Natural killer cell (primary cell): ENCODE measurements at regions not wholly inside any gene's neighbourhood (a gene's known extent, or its start where the extent isn't known, plus 50 kb on each side); places are given as distances from the start of the nearest gene placed in this dataset.
"Not testable (repeated sequence)": the region's sequence is repeated elsewhere in the genome, so short reads cannot be mapped to it uniquely, and the experiment has no call there.

Experiments used
- ATAC-seq, 3 donors: fragments of 150-1000 bp in 2 of 3; fragments of 200-7000 bp in 1 of 3; cut with Tn5 transposase; 1 replicate in 1 of 3; 2 replicates in 2 of 3; pipeline ENCODE4 v1.10.0; 2021; ENCODE audit warnings: mild to moderate bottlenecking in 2 of 3, moderate library complexity in 2 of 3
- DNase-seq, 2 donors: peaks; one replicate each; pipeline versions ENCODE4 v3.0.0 to v3.0.0-alpha.2; 2013 to 2021; ENCODE audit warnings: mixed read lengths in 1 of 2
- H3K27ac ChIP-seq: one replicate; pipeline ENCODE4 v1.5.1; 2013; ENCODE audit warnings: mild to moderate bottlenecking, low read length
- H3K27me3 ChIP-seq: one replicate; pipeline ENCODE4 v1.6.1; 2013; ENCODE audit warnings: low read length; ENCODE audit not compliant: control insufficient read depth, insufficient read depth
- H3K36me3 ChIP-seq: one replicate; pipeline ENCODE4 v1.6.1; 2013; ENCODE audit warnings: low read length; ENCODE audit not compliant: control insufficient read depth, insufficient read depth
- H3K4me1 ChIP-seq: one replicate; pipeline ENCODE4 v1.6.1; 2013; ENCODE audit warnings: low read length; ENCODE audit not compliant: control insufficient read depth, insufficient read depth
- H3K4me3 ChIP-seq: one replicate; pipeline ENCODE4 v1.5.1; 2013; ENCODE audit warnings: low read length
- H3K9me3 ChIP-seq: one replicate; pipeline ENCODE4 v1.6.1; 2013; ENCODE audit warnings: low read length; ENCODE audit not compliant: control insufficient read depth, insufficient read depth
- H3K27ac Mint-ChIP-seq, 2 donors: one replicate each; pipeline ENCODE4 v1.8.0; 2022; ENCODE audit warnings: mild to moderate bottlenecking in 2 of 2, mixed read lengths in 2 of 2, moderate library complexity in 1 of 2
- H3K27me3 Mint-ChIP-seq, 2 donors: one replicate each; pipeline ENCODE4 v1.8.0; 2022; ENCODE audit warnings: low read depth in 2 of 2, mixed read lengths in 2 of 2
- H3K36me3 Mint-ChIP-seq: one replicate; pipeline ENCODE4 v1.8.0; 2022; ENCODE audit warnings: mixed read lengths
- H3K4me1 Mint-ChIP-seq, 2 donors: one replicate each; pipeline ENCODE4 v1.8.0; 2022; ENCODE audit warnings: mixed read lengths in 2 of 2
- H3K4me3 Mint-ChIP-seq: one replicate; pipeline ENCODE4 v1.8.0; 2022; ENCODE audit warnings: mild to moderate bottlenecking, moderate library complexity, mixed read lengths
- H3K9me3 Mint-ChIP-seq, 2 donors: one replicate each; pipeline ENCODE4 v1.8.0; 2022; ENCODE audit warnings: mixed read lengths in 2 of 2
- CTCF ChIP-seq: fragments of 200-600 bp; IDR thresholded peaks from one replicate; pipeline ENCODE4 v1.8.0; 2022; ENCODE audit warnings: antibody characterized with exemption
- WGBS: methylation state at CpG from one replicate; pipeline ENCODE4 v1.1.7; 2013; ENCODE audit warnings: missing lambda C conversion rate; ENCODE audit not compliant: insufficient coverage; 5-methylcytosine and 5-hydroxymethylcytosine counted together
- intact Hi-C: fragments of 100-400 bp; cut with micrococcal nuclease; formaldehyde crosslinking; loops from one replicate; pipeline ENCODE4 v1.14.2; 2022

GRCh38 chr9:102360846-102361245 is 622.4 kb upstream of the GRIN3A start:
- WGBS = no CpG with 5 or more reads among the region's 1 CpG
- Mint-ChIP-seq H3K9me3 (peaks cover 10 to 24% of the 10 kb centered on the region in 2 donors), H3K4me3 (no peak overlapping the region), H3K36me3 (peaks cover 8% of the 10 kb centered on the region), H3K4me1 (no peaks in the 10 kb centered on the region), H3K27me3 (no peaks in the 10 kb centered on the region), H3K27ac (no peak overlapping the region)
- ATAC-seq (no peak), DNase-seq (no peak)
- Histone ChIP-seq H3K27me3 (no peaks in the 10 kb centered on the region), H3K36me3 (no peaks in the 10 kb centered on the region), H3K4me3 (no peak overlapping the region), H3K9me3 (peaks cover 3% of the 10 kb centered on the region), H3K27ac (no peak overlapping the region), H3K4me1 (no peaks in the 10 kb centered on the region)
- intact Hi-C loops = no loop called here
- no peak for TF ChIP-seq CTCF

GRCh38 chr9:102355982-102356381 is 617.5 kb upstream of the GRIN3A start:
- H3K27ac Mint-ChIP-seq = no peak overlapping the region
- 78% methylated on average over 5 of the region's 5 CpGs for WGBS
- peaks cover 4 to 8% of the 10 kb centered on the region in 2 donors for H3K9me3 Mint-ChIP-seq
- DNase-seq (no peak), ATAC-seq (no peak)
- H3K27me3 Mint-ChIP-seq = no peaks in the 10 kb centered on the region
- Histone ChIP-seq H3K4me1 (no peaks in the 10 kb centered on the region), H3K9me3 (peaks cover 4% of the 10 kb centered on the region), H3K27me3 (no peaks in the 10 kb centered on the region), H3K27ac (no peak overlapping the region), H3K4me3 (no peak overlapping the region), H3K36me3 (no peaks in the 10 kb centered on the region)
- intact Hi-C loops = no loop called here
- H3K4me1 Mint-ChIP-seq = no peaks in the 10 kb centered on the region
- H3K36me3 Mint-ChIP-seq = no peaks in the 10 kb centered on the region
- H3K4me3 Mint-ChIP-seq = no peak overlapping the region
- TF ChIP-seq CTCF = no peak

GRCh38 chr9:102354041-102354440 is 615.6 kb upstream of the GRIN3A start:
- H3K27me3 Mint-ChIP-seq = no peaks in the 10 kb centered on the region
- H3K4me3 Mint-ChIP-seq = no peak overlapping the region
- H3K27ac Mint-ChIP-seq = no peak overlapping the region
- WGBS = 78% methylated on average over 1 of the region's 1 CpG
- peaks cover 7 to 14% of the 10 kb centered on the region in 2 donors for H3K9me3 Mint-ChIP-seq
- no peaks in the 10 kb centered on the region for H3K4me1 Mint-ChIP-seq
- H3K27me3 ChIP-seq = no peaks in the 10 kb centered on the region
- no peaks in the 10 kb centered on the region for H3K36me3 Mint-ChIP-seq
- H3K27ac ChIP-seq = no peak overlapping the region
- H3K4me1 ChIP-seq = no peaks in the 10 kb centered on the region
- no peaks in the 10 kb centered on the region for H3K36me3 ChIP-seq
- peaks cover 4% of the 10 kb centered on the region for H3K9me3 ChIP-seq
- ATAC-seq = no peak
- no peak for DNase-seq
- intact Hi-C loops = no loop called here
- no peak for TF ChIP-seq CTCF
- H3K4me3 ChIP-seq = no peak overlapping the region

GRCh38 chr9:102337471-102337870 is 599.0 kb upstream of the GRIN3A start:
- intact Hi-C loops, H3K27me3 ChIP-seq, H3K36me3 ChIP-seq, H3K4me1 Mint-ChIP-seq, DNase-seq, H3K9me3 ChIP-seq, H3K27me3 Mint-ChIP-seq, H3K4me3 ChIP-seq, H3K4me3 Mint-ChIP-seq, H3K4me1 ChIP-seq, H3K27ac ChIP-seq, H3K27ac Mint-ChIP-seq, ATAC-seq: not testable (repeated sequence)
- Mint-ChIP-seq H3K36me3 (peaks cover 20% of the 10 kb centered on the region), H3K9me3 (peaks cover 19 to 30% of the 10 kb centered on the region in 2 donors)
- WGBS = 84% methylated on average over 6 of the region's 6 CpGs
